Left lung (tissue), 4 donors: ENCODE measurements at regions not wholly inside any gene's neighbourhood (a gene's known extent, or its start where the extent isn't known, plus 50 kb on each side); places are given as distances from the start of the nearest gene placed in this dataset.
A peak's percentile ranks its signal among the peaks of the same experiment; 100 is the strongest.
"Not testable (repeated sequence)": the region's sequence is repeated elsewhere in the genome, so short reads cannot be mapped to it uniquely, and the experiment has no call there.

ENCODE experiments used
- ATAC-seq: fragments of 200-7000 bp; cut with Tn5 transposase; one replicate; pipeline ENCODE4 v1.9.1; 2020; ENCODE audit warnings: moderate library complexity
- DNase-seq, 4 donors: peaks; one replicate each; pipeline ENCODE4 v3.0.0-alpha.2; 2013 to 2020
- H3K27ac ChIP-seq, 2 donors: fragments of 200-600 bp; sonication (generic) in 1 of 2; one replicate each; pipeline versions ENCODE4 v1.5.0 to v1.8.0; 2020 to 2021
- H3K27me3 ChIP-seq, 2 donors: fragments of 200-600 bp; sonication (generic) in 1 of 2; one replicate each; pipeline versions ENCODE4 v1.5.0 to v1.8.0; 2020 to 2021
- H3K36me3 ChIP-seq, 2 donors: fragments of 200-600 bp; sonication (generic) in 1 of 2; one replicate each; pipeline versions ENCODE4 v1.5.0 to v1.8.0; 2020 to 2021
- H3K4me1 ChIP-seq, 2 donors: fragments of 200-600 bp; one replicate each; pipeline ENCODE4 v1.8.0; 2021
- H3K4me3 ChIP-seq, 2 donors: fragments of 200-600 bp; sonication (generic) in 1 of 2; one replicate each; pipeline versions ENCODE4 v1.5.0 to v1.8.0; 2020 to 2021; ENCODE audit warnings: mild to moderate bottlenecking in 1 of 2
- H3K9me3 ChIP-seq, 2 donors: fragments of 200-600 bp; sonication (generic) in 1 of 2; one replicate each; pipeline versions ENCODE4 v1.5.0 to v1.8.0; 2020 to 2021
- CTCF ChIP-seq, 2 donors: fragments of 200-600 bp; sonication (generic) in 1 of 2; IDR thresholded peaks; one replicate each; pipeline versions ENCODE4 v1.5.0 to v1.8.0; 2021; ENCODE audit warnings: antibody characterized with exemption in 2 of 2
- intact Hi-C, 2 donors: fragments of 100-400 bp; cut with DNase I; formaldehyde crosslinking; loops; one replicate each; pipeline versions ENCODE4 v1.11.2 to v1.14.2; 2022
- donor health status: DM: no; HTN: yes; CAD: no.
- donor health status: DM: no; HTN: no; CAD: no.

DNA sequence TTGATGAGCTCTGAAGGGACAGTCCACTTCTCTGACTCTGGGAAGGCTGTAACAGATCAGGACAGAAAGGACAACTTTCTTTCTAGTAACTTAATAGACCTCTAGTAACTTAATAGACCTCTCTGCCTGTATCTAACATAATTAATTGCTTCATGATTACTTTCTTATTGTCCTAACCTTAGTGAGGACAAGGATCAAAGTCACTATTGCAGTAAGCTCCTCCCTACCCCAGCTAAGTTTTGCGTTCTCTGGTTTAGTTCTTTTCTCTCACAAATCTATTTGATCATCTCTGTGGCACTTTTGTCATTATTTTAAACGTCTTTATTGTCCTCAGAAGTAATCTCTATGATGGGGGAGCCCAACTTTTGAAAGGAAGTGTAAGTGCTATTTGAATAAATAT is 125.5 kb upstream of the UGP2 start:
- no peak for ATAC-seq

GRCh38 chr2:63719052-63719451 is 122.6 kb upstream of the UGP2 start:
- Histone ChIP-seq H3K36me3 (no peaks in the 10 kb centered on the region), H3K9me3 (no peaks in the 10 kb centered on the region), H3K27ac (no peak overlapping the region), H3K27me3 (no peaks in the 10 kb centered on the region), H3K4me1 (no peaks in the 10 kb centered on the region), H3K4me3 (no peak overlapping the region)
- intact Hi-C loops: no loop called here
- TF ChIP-seq CTCF (IDR thresholded peaks at IDR 0.05): no peak
- DNase-seq (no peak), ATAC-seq (no peak)

More for the DNA sequence above, 125.5 kb upstream of the UGP2 start:
- intact Hi-C loops: no loop called here
- H3K9me3 ChIP-seq: no peaks in the 10 kb centered on the region
- H3K27me3 ChIP-seq: no peaks in the 10 kb centered on the region
- H3K27ac ChIP-seq: no peak overlapping the region
- no peak overlapping the region for H3K4me3 ChIP-seq
- TF ChIP-seq CTCF (IDR thresholded peaks at IDR 0.05): no peak
- no peak for DNase-seq
- H3K36me3 ChIP-seq: no peaks in the 10 kb centered on the region
- no peaks in the 10 kb centered on the region for H3K4me1 ChIP-seq

DNA sequence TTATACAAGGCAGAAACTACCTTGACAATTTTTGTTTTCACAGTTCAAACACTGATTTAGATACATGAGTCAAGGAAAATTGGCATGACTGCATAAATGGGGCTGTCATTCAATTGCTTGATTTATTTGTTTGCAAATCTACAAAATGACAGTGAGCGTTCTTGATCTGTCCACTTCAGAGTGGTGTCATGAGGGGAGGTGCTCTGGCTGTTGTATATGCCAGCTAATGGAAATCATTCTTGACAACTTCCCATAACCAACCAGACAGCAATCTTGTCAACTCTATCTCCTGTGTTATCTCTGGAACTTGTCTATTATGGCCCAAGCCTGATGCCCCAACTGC is 120.6 kb upstream of the UGP2 start:
- TF ChIP-seq CTCF (IDR thresholded peaks at IDR 0.05): no peak
- H3K27me3 ChIP-seq: no peaks in the 10 kb centered on the region
- no peak overlapping the region for H3K27ac ChIP-seq
- H3K36me3 ChIP-seq: no peaks in the 10 kb centered on the region
- H3K9me3 ChIP-seq: no peaks in the 10 kb centered on the region
- no peak for ATAC-seq
- no peak for DNase-seq
- no peaks in the 10 kb centered on the region for H3K4me1 ChIP-seq
- no peak overlapping the region for H3K4me3 ChIP-seq
- intact Hi-C loops: no loop called here

DNA sequence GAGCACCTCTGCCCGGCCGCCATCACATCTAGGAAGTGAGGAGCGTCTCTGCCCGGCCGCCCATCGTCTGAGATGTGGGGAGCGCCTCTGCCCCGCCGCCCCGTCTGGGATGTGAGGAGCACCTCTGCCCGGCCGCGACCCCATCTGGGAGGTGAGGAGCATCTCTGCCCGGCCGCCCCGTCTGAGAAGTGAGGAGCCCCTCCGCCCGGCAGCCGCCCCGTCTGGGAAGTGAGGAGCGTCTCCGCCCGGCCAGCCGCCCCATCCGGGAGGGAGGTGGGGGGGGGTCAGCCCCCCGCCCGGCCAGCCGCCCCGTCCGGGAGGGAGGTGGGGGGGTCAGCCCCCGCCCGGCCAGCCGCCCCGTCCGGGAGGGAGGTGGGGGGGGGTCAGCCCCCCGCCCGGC is 119.4 kb upstream of the UGP2 start:
- intact Hi-C loops, H3K9me3 ChIP-seq, H3K36me3 ChIP-seq, H3K27ac ChIP-seq, H3K4me1 ChIP-seq, ATAC-seq, H3K27me3 ChIP-seq, H3K4me3 ChIP-seq: not testable (repeated sequence)
- peak in 1 of 4 donors; percentile 17 for DNase-seq

GRCh38 chr2:63723709-63724108 is 118.0 kb upstream of the UGP2 start:
- no peak for TF ChIP-seq CTCF (IDR thresholded peaks at IDR 0.05)
- Histone ChIP-seq H3K4me1 (no peaks in the 10 kb centered on the region), H3K9me3 (no peaks in the 10 kb centered on the region), H3K27ac (no peak overlapping the region), H3K4me3 (no peak overlapping the region), H3K27me3 (no peaks in the 10 kb centered on the region), H3K36me3 (no peaks in the 10 kb centered on the region)
- no peak for DNase-seq
- no peak for ATAC-seq
- intact Hi-C loops: no loop called here

- H3K27ac ChIP-seq, H3K9me3 ChIP-seq, ATAC-seq, DNase-seq, H3K27me3 ChIP-seq, H3K4me3 ChIP-seq, H3K4me1 ChIP-seq, intact Hi-C loops, H3K36me3 ChIP-seq: not testable (repeated sequence)
Measured at GRCh38 chr2:63725212-63725611, 116.5 kb upstream of the UGP2 start.
